Trophoblast cell (in vitro differentiated cells and primary cell): ENCODE measurements at regions not wholly inside any gene's neighbourhood (a gene's known extent, or its start where the extent isn't known, plus 50 kb on each side); places are given as distances from the start of the nearest gene placed in this dataset.
"Not testable (repeated sequence)": the region's sequence is repeated elsewhere in the genome, so short reads cannot be mapped to it uniquely, and the experiment has no call there.

Experiments
- DNase-seq, 2 donors: peaks; one replicate each; pipeline ENCODE4 v3.0.0-alpha.2; 2016
- H2AFZ ChIP-seq: 2 replicates; pipeline ENCODE4 v1.6.1; 2013; ENCODE audit warnings: low read length, moderate library complexity, mild to moderate bottlenecking; ENCODE audit not compliant: insufficient read depth, poor library complexity
- H2AK5ac ChIP-seq: 2 replicates; pipeline ENCODE4 v1.6.1; 2013; ENCODE audit warnings: mild to moderate bottlenecking, low read length
- H2BK120ac ChIP-seq: 2 replicates; pipeline ENCODE4 v1.6.1; 2013; ENCODE audit warnings: low read length, mild to moderate bottlenecking, moderate library complexity; ENCODE audit not compliant: insufficient read depth, poor library complexity
- H2BK12ac ChIP-seq: 2 replicates; pipeline ENCODE4 v1.6.1; 2013; ENCODE audit warnings: mild to moderate bottlenecking, low read length, moderate library complexity
- H2BK5ac ChIP-seq: 2 replicates; pipeline ENCODE4 v1.6.1; 2013; ENCODE audit warnings: low read length, low read depth, moderate library complexity, mild to moderate bottlenecking; ENCODE audit not compliant: poor library complexity
- H3K14ac ChIP-seq: 2 replicates; pipeline ENCODE4 v1.6.1; 2013; ENCODE audit warnings: mild to moderate bottlenecking, low read length
- H3K18ac ChIP-seq: 2 replicates; pipeline ENCODE4 v1.6.1; 2013; ENCODE audit warnings: mild to moderate bottlenecking, low read length
- H3K23ac ChIP-seq: 2 replicates; pipeline ENCODE4 v1.6.1; 2013; ENCODE audit warnings: low read length
- H3K27ac ChIP-seq: 2 replicates; pipeline ENCODE4 v1.5.1; 2013; ENCODE audit warnings: low read depth, mild to moderate bottlenecking, inconsistent platforms, low read length, moderate library complexity
- H3K27me3 ChIP-seq: 2 replicates; pipeline ENCODE4 v1.6.1; 2013; ENCODE audit warnings: inconsistent platforms, mild to moderate bottlenecking, low read length, moderate library complexity; ENCODE audit not compliant: insufficient read depth
- H3K36me3 ChIP-seq, 2 experiments: 1 replicate in 1 of 2; 2 replicates in 1 of 2; pipeline ENCODE4 v1.6.1; 2013; ENCODE audit warnings: low read length in 2 of 2, mild to moderate bottlenecking in 2 of 2, moderate library complexity in 1 of 2; ENCODE audit not compliant: insufficient read depth in 2 of 2, control insufficient read depth in 1 of 2
- H3K4ac ChIP-seq: 2 replicates; pipeline ENCODE4 v1.6.1; 2013; ENCODE audit warnings: low read depth, mild to moderate bottlenecking, low read length, moderate library complexity
- H3K4me1 ChIP-seq, 2 experiments: 1 replicate in 1 of 2; 2 replicates in 1 of 2; pipeline ENCODE4 v1.6.1; 2013; ENCODE audit warnings: low read length in 2 of 2, mild to moderate bottlenecking in 2 of 2, moderate library complexity in 1 of 2; ENCODE audit not compliant: insufficient read depth in 2 of 2, control insufficient read depth in 1 of 2
- H3K4me2 ChIP-seq: 2 replicates; pipeline ENCODE4 v1.6.1; 2013; ENCODE audit warnings: inconsistent platforms, mild to moderate bottlenecking, low read length, moderate library complexity
- H3K4me3 ChIP-seq: 2 replicates; pipeline ENCODE4 v1.5.1; 2013; ENCODE audit warnings: mild to moderate bottlenecking, low read depth, low read length, inconsistent platforms
- H3K79me1 ChIP-seq: one replicate; pipeline ENCODE4 v1.6.1; 2013; ENCODE audit warnings: low read length
- H3K79me2 ChIP-seq: 2 replicates; pipeline ENCODE4 v1.6.1; 2013; ENCODE audit warnings: low read length, mild to moderate bottlenecking; ENCODE audit not compliant: control insufficient read depth, insufficient read depth, poor library complexity
- H3K9ac ChIP-seq: 2 replicates; pipeline ENCODE4 v1.6.1; 2013; ENCODE audit warnings: mild to moderate bottlenecking, low read length
- H3K9me3 ChIP-seq: 2 replicates; pipeline ENCODE4 v1.6.1; 2013; ENCODE audit warnings: low read depth, mild to moderate bottlenecking, control low read depth, inconsistent platforms, low read length; ENCODE audit not compliant: insufficient read depth
- H4K12ac ChIP-seq: 2 replicates; pipeline ENCODE4 v1.6.1; 2013; ENCODE audit warnings: low read depth, mild to moderate bottlenecking, low read length, moderate library complexity
- H4K8ac ChIP-seq: 2 replicates; pipeline ENCODE4 v1.6.1; 2013; ENCODE audit warnings: low read depth, mild to moderate bottlenecking, low read length, moderate library complexity
- H4K91ac ChIP-seq: one replicate; pipeline ENCODE4 v1.6.1; 2013; ENCODE audit warnings: low read depth, mild to moderate bottlenecking, low read length, moderate library complexity
- WGBS: extraction: QIAGEN DNeasy Blood & Tissue Kit; methylation state at CpG from one replicate; pipeline ENCODE4 v1.1.7; 2013; ENCODE audit warnings: missing lambda C conversion rate; ENCODE audit not compliant: insufficient read length, insufficient coverage; ENCODE audit errors: extremely low coverage; 5-methylcytosine and 5-hydroxymethylcytosine counted together

- Histone ChIP-seq H4K12ac (no peak overlapping the region), H3K36me3 (no peaks in the 10 kb centered on the region), H3K4me2 (no peak overlapping the region)
Measured at GRCh38 chr4:123182289-123182688, 214.3 kb upstream of the SPRY1 start.

GRCh38 chr4:123183308-123183707 lies 213.3 kb upstream of the SPRY1 start:
- no CpG with 5 or more reads among the region's 1 CpG for WGBS
- H2BK120ac ChIP-seq: no peak overlapping the region

More at GRCh38 chr4:123182289-123182688, 214.3 kb upstream of the SPRY1 start:
- Histone ChIP-seq H3K4ac (no peak overlapping the region), H4K91ac (no peak overlapping the region), H2AK5ac (no peak overlapping the region), H3K27me3 (no peaks in the 10 kb centered on the region), H3K18ac (no peak overlapping the region), H3K27ac (no peak overlapping the region), H3K4me1 (no peaks in the 10 kb centered on the region), H2BK5ac (no peak overlapping the region), H3K23ac (no peak overlapping the region), H2BK120ac (no peak overlapping the region), H3K79me1 (no peaks in the 10 kb centered on the region), H2BK12ac (no peak overlapping the region), H3K14ac (no peak overlapping the region), H3K9me3 (no peaks in the 10 kb centered on the region), H3K9ac (no peak overlapping the region), H4K8ac (no peak overlapping the region), H3K79me2 (no peaks in the 10 kb centered on the region), H2AFZ (no peak overlapping the region), H3K4me3 (no peak overlapping the region)
- no peak for DNase-seq

GRCh38 chr4:123183754-123184153 lies 212.8 kb upstream of the SPRY1 start:
- H2AFZ ChIP-seq, H3K79me1 ChIP-seq, H4K8ac ChIP-seq, H3K9me3 ChIP-seq, H3K4ac ChIP-seq, H3K23ac ChIP-seq, DNase-seq, H3K18ac ChIP-seq, H3K14ac ChIP-seq, H3K4me2 ChIP-seq, H3K9ac ChIP-seq, H2AK5ac ChIP-seq, H3K4me3 ChIP-seq, H3K79me2 ChIP-seq, H4K12ac ChIP-seq, H2BK12ac ChIP-seq, H3K27ac ChIP-seq, H3K36me3 ChIP-seq, H3K4me1 ChIP-seq, H2BK120ac ChIP-seq, H3K27me3 ChIP-seq, H2BK5ac ChIP-seq, H4K91ac ChIP-seq: not testable (repeated sequence)
- WGBS: no CpG with 5 or more reads among the region's 2 CpGs

More at GRCh38 chr4:123183308-123183707, 213.3 kb upstream of the SPRY1 start:
- Histone ChIP-seq H3K14ac (no peak overlapping the region), H3K9ac (no peak overlapping the region), H3K79me1 (no peaks in the 10 kb centered on the region), H2AFZ (no peak overlapping the region), H3K9me3 (no peaks in the 10 kb centered on the region), H3K27me3 (no peaks in the 10 kb centered on the region), H3K18ac (no peak overlapping the region), H3K23ac (no peak overlapping the region), H4K12ac (no peak overlapping the region), H3K27ac (no peak overlapping the region), H3K4ac (no peak overlapping the region), H3K4me3 (no peak overlapping the region), H3K4me1 (no peaks in the 10 kb centered on the region), H2AK5ac (no peak overlapping the region), H2BK12ac (no peak overlapping the region), H4K8ac (no peak overlapping the region), H3K4me2 (no peak overlapping the region), H2BK5ac (no peak overlapping the region), H3K36me3 (no peaks in the 10 kb centered on the region), H3K79me2 (no peaks in the 10 kb centered on the region), H4K91ac (no peak overlapping the region)
- DNase-seq: no peak

- no peak overlapping the region for H3K14ac ChIP-seq
- no peak overlapping the region for H4K91ac ChIP-seq
- H3K27ac ChIP-seq: no peak overlapping the region
- no peak overlapping the region for H2AFZ ChIP-seq
- no peak overlapping the region for H3K9ac ChIP-seq
- H3K23ac ChIP-seq: no peak overlapping the region
- no peaks in the 10 kb centered on the region for H3K36me3 ChIP-seq
- H3K79me1 ChIP-seq: no peaks in the 10 kb centered on the region
- no peak overlapping the region for H3K4me3 ChIP-seq
- no peak overlapping the region for H4K12ac ChIP-seq
- H3K4ac ChIP-seq: no peak overlapping the region
- no peaks in the 10 kb centered on the region for H3K79me2 ChIP-seq
- no peak overlapping the region for H3K18ac ChIP-seq
- no peak overlapping the region for H2BK5ac ChIP-seq
- no peak overlapping the region for H2BK12ac ChIP-seq
- no peak overlapping the region for H2BK120ac ChIP-seq
- H3K9me3 ChIP-seq: no peaks in the 10 kb centered on the region
- no peak for DNase-seq
- no CpG with 5 or more reads among the region's 1 CpG for WGBS
- H3K4me2 ChIP-seq: no peak overlapping the region
- no peak overlapping the region for H2AK5ac ChIP-seq
- no peaks in the 10 kb centered on the region for H3K4me1 ChIP-seq
- H4K8ac ChIP-seq: no peak overlapping the region
- no peaks in the 10 kb centered on the region for H3K27me3 ChIP-seq
Measured at GRCh38 chr4:123186731-123187130, 209.9 kb upstream of the SPRY1 start.
